Neural cell (in vitro differentiated cells): ENCODE measurements at regions not wholly inside any gene's neighbourhood (a gene's known extent, or its start where the extent isn't known, plus 50 kb on each side); places are given as distances from the start of the nearest gene placed in this dataset.

Source experiments
- H2AFZ ChIP-seq: fragments of 200-600, 300-800 bp; sonication (generic), shearing (Covaris generic); 2 replicates; pipeline ENCODE4 v1.6.0; 2014; ENCODE audit warnings: low read depth, mild to moderate bottlenecking, antibody characterized with exemption, low read length, moderate library complexity
- H3F3A ChIP-seq: fragments of 200-600 bp; shearing (Covaris generic); 2 replicates; pipeline ENCODE4 v1.6.1; 2016; ENCODE audit warnings: mild to moderate bottlenecking, moderate library complexity, mixed read lengths, antibody characterized with exemption, low read length; ENCODE audit not compliant: insufficient read depth, poor library complexity, severe bottlenecking
- H3K27ac ChIP-seq: fragments of 200-600, 300-800 bp; sonication (generic), shearing (Covaris generic); 2 replicates; pipeline ENCODE4 v1.5.1; 2014; ENCODE audit warnings: mild to moderate bottlenecking, low read length, moderate library complexity
- H3K27me3 ChIP-seq: fragments of 300-800, 200-600 bp; sonication (generic), shearing (Covaris generic); 2 replicates; pipeline ENCODE4 v1.6.0; 2014; ENCODE audit warnings: mild to moderate bottlenecking, low read depth, low read length, moderate library complexity; ENCODE audit not compliant: insufficient read depth
- H3K36me3 ChIP-seq: fragments of 300-800, 200-600 bp; sonication (generic), shearing (Covaris generic); 2 replicates; pipeline ENCODE4 v1.5.1; 2014; ENCODE audit warnings: mild to moderate bottlenecking, antibody characterized with exemption, low read length, moderate library complexity; ENCODE audit not compliant: insufficient read depth
- H3K4me2 ChIP-seq: fragments of 300-800, 200-600 bp; sonication (generic), shearing (Covaris generic); 2 replicates; pipeline ENCODE4 v1.6.0; 2014; ENCODE audit warnings: mild to moderate bottlenecking, low read length
- H3K4me3 ChIP-seq: fragments of 300-800, 200-600 bp; sonication (generic), shearing (Covaris generic); 2 replicates; pipeline ENCODE4 v1.5.1; 2014; ENCODE audit warnings: mild to moderate bottlenecking, low read length, moderate library complexity
- H3K79me2 ChIP-seq: fragments of 200-600 bp; shearing (Covaris generic); replicated peaks from 2 replicates; pipeline ENCODE4 v1.6.0; 2014; ENCODE audit warnings: mild to moderate bottlenecking, low read length, moderate library complexity; ENCODE audit not compliant: insufficient read depth
- H3K9ac ChIP-seq: fragments of 300-800, 200-600 bp; sonication (generic), shearing (Covaris generic); 2 replicates; pipeline ENCODE4 v1.6.1; 2016; ENCODE audit warnings: mild to moderate bottlenecking, low read length, mixed read lengths
- H3K9me2 ChIP-seq: fragments of 200-600 bp; shearing (Covaris generic); 2 replicates; pipeline ENCODE4 v1.6.1; 2016; ENCODE audit warnings: mild to moderate bottlenecking, low read length, mixed read lengths; ENCODE audit not compliant: insufficient read depth
- H3K9me3 ChIP-seq: fragments of 200-600, 300-800 bp; sonication (generic), shearing (Covaris generic); 2 replicates; pipeline ENCODE4 v1.6.1; 2016; ENCODE audit warnings: mild to moderate bottlenecking, mixed run types, low read length, moderate library complexity, mixed read lengths
- H4K20me1 ChIP-seq: fragments of 200-600 bp; shearing (Covaris generic); 2 replicates; pipeline ENCODE4 v1.6.1; 2016; ENCODE audit warnings: mild to moderate bottlenecking, mixed run types; ENCODE audit not compliant: insufficient read depth
- CTCF ChIP-seq: fragments of 450-650 bp; IDR thresholded peaks from 2 replicates; pipeline ENCODE4 v1.5.1; 2014; ENCODE audit warnings: antibody characterized with exemption, mild to moderate bottlenecking, moderate library complexity; ENCODE audit not compliant: poor library complexity, severe bottlenecking
- EP300 ChIP-seq: fragments of 450-650 bp; conservative IDR thresholded peaks from 2 replicates; pipeline ENCODE4 v1.6.1; 2014; ENCODE audit warnings: antibody characterized with exemption, mild to moderate bottlenecking, moderate library complexity; ENCODE audit not compliant: poor library complexity, severe bottlenecking
- EZH2 ChIP-seq: fragments of 200-600, 300-800 bp; shearing (Covaris generic), sonication (generic); IDR thresholded peaks from 2 replicates; pipeline ENCODE4 v1.6.1; 2014; ENCODE audit warnings: antibody characterized with exemption, low read length, borderline replicate concordance, mild to moderate bottlenecking; ENCODE audit not compliant: insufficient read depth, poor library complexity, severe bottlenecking
- MXI1 ChIP-seq: fragments of 450-650 bp; conservative IDR thresholded peaks from 2 replicates; pipeline ENCODE4 v1.6.1; 2014; ENCODE audit warnings: antibody characterized with exemption, mild to moderate bottlenecking; ENCODE audit not compliant: poor library complexity, severe bottlenecking
- POLR2AphosphoS5 ChIP-seq: IDR thresholded peaks from 2 replicates; pipeline ENCODE4 v1.6.1; 2012
- RAD21 ChIP-seq: fragments of 450-650 bp; conservative IDR thresholded peaks from 2 replicates; pipeline ENCODE4 v1.6.1; 2014; ENCODE audit warnings: antibody characterized with exemption, mild to moderate bottlenecking, moderate library complexity
- SMC3 ChIP-seq: fragments of 450-650 bp; conservative IDR thresholded peaks from 2 replicates; pipeline ENCODE4 v1.6.1; 2014; ENCODE audit warnings: antibody characterized with exemption, mild to moderate bottlenecking, moderate library complexity; ENCODE audit not compliant: poor library complexity
- TAF1 ChIP-seq: IDR thresholded peaks from 2 replicates; pipeline ENCODE4 v1.6.1; 2012; ENCODE audit warnings: low read depth
- TF ChIP-seq, protein P1 (sequence below): IDR thresholded peaks from 2 replicates; pipeline ENCODE4 v1.6.1; 2012; ENCODE audit warnings: borderline replicate concordance

GRCh38 chr7:33744293-33745075 lies 160.9 kb upstream of the BMPER start:
- Histone ChIP-seq H2AFZ (no peak overlapping the region), H3K4me3 (no peak overlapping the region), H3K79me2 (no peaks in the 10 kb centered on the region), H3K4me2 (no peak overlapping the region), H3K9me3 (no peaks in the 10 kb centered on the region), H4K20me1 (no peaks in the 10 kb centered on the region), H3K9me2 (no peaks in the 10 kb centered on the region), H3K27ac (no peak overlapping the region), H3F3A (no peaks in the 10 kb centered on the region), H3K36me3 (no peaks in the 10 kb centered on the region), H3K27me3 (no peaks in the 10 kb centered on the region), H3K9ac (no peak overlapping the region)
- no peak for TF ChIP-seq EP300
- TF ChIP-seq TAF1, result no peak
- no peak for TF ChIP-seq EZH2
- no peak for TF ChIP-seq RAD21
- TF ChIP-seq CTCF, result no peak
- no peak for TF ChIP-seq MXI1
- no peak for TF ChIP-seq POLR2AphosphoS5

DNA sequence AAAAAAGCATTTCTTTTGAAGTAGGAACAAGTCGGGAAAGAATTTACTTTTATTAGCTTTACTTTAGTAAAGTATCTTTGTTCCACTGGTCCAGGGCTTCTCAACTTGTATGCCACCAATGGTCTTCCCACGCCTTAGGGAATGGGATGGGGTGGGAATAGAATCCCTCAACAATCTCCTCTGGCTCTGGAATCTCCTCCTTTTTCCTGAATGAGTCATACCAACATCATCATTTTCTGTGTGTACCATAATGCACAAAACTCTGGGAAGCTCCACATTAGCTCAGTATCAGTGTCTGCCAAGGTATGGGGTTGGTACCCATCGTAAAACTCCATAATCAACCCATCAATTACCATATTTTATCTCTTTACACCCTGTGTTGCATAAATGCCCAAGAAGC lies 159.4 kb upstream of the BMPER start:
- Histone ChIP-seq H3K9me2 (no peaks in the 10 kb centered on the region), H3K4me2 (no peak overlapping the region), H3F3A (no peaks in the 10 kb centered on the region), H3K4me3 (no peak overlapping the region), H3K27me3 (no peaks in the 10 kb centered on the region), H3K36me3 (no peaks in the 10 kb centered on the region), H2AFZ (no peak overlapping the region), H3K27ac (no peak overlapping the region), H3K9me3 (no peaks in the 10 kb centered on the region), H3K79me2 (no peaks in the 10 kb centered on the region), H3K9ac (no peak overlapping the region), H4K20me1 (no peaks in the 10 kb centered on the region)
- TF ChIP-seq SMC3, result no peak
- no peak for TF ChIP-seq EZH2
- TF ChIP-seq MXI1, result no peak
- TF ChIP-seq RAD21, result no peak
- no peak for TF ChIP-seq CTCF

GRCh38 chr7:33748793-33749192 lies 156.5 kb upstream of the BMPER start:
- Histone ChIP-seq H3K4me2 (no peak overlapping the region), H3K36me3 (no peaks in the 10 kb centered on the region), H3K9me3 (no peaks in the 10 kb centered on the region), H3K27ac (no peak overlapping the region), H3K9me2 (no peaks in the 10 kb centered on the region), H2AFZ (no peak overlapping the region), H3K9ac (no peak overlapping the region), H3K27me3 (no peaks in the 10 kb centered on the region), H4K20me1 (no peaks in the 10 kb centered on the region), H3F3A (no peaks in the 10 kb centered on the region), H3K4me3 (no peak overlapping the region), H3K79me2 (no peaks in the 10 kb centered on the region)
- TF ChIP-seq EZH2, result no peak
- no peak for TF ChIP-seq CTCF
- TF ChIP-seq, protein P1, sequence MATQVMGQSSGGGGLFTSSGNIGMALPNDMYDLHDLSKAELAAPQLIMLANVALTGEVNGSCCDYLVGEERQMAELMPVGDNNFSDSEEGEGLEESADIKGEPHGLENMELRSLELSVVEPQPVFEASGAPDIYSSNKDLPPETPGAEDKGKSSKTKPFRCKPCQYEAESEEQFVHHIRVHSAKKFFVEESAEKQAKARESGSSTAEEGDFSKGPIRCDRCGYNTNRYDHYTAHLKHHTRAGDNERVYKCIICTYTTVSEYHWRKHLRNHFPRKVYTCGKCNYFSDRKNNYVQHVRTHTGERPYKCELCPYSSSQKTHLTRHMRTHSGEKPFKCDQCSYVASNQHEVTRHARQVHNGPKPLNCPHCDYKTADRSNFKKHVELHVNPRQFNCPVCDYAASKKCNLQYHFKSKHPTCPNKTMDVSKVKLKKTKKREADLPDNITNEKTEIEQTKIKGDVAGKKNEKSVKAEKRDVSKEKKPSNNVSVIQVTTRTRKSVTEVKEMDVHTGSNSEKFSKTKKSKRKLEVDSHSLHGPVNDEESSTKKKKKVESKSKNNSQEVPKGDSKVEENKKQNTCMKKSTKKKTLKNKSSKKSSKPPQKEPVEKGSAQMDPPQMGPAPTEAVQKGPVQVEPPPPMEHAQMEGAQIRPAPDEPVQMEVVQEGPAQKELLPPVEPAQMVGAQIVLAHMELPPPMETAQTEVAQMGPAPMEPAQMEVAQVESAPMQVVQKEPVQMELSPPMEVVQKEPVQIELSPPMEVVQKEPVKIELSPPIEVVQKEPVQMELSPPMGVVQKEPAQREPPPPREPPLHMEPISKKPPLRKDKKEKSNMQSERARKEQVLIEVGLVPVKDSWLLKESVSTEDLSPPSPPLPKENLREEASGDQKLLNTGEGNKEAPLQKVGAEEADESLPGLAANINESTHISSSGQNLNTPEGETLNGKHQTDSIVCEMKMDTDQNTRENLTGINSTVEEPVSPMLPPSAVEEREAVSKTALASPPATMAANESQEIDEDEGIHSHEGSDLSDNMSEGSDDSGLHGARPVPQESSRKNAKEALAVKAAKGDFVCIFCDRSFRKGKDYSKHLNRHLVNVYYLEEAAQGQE, result no peak
- no peak for TF ChIP-seq RAD21
